Spleen (tissue), 11 donors: ENCODE measurements at regions not wholly inside any gene's neighbourhood (a gene's known extent, or its start where the extent isn't known, plus 50 kb on each side); places are given as distances from the start of the nearest gene placed in this dataset.

ENCODE experiments used
- DNase-seq: peaks from one replicate; pipeline ENCODE4 v3.0.0-alpha.2; 2020
- H3K27ac ChIP-seq, 8 donors: fragments of 200-600 bp; sonication (generic) in 7 of 8; 1 replicate in 4 of 8; 2 replicates in 4 of 8; pipeline versions ENCODE4 v1.5.0 to v1.8.0; 2016 to 2021; ENCODE audit warnings: inconsistent platforms in 4 of 8, mild to moderate bottlenecking in 4 of 8, moderate library complexity in 1 of 8
- H3K27me3 ChIP-seq, 7 donors: fragments of 200-600 bp; sonication (generic) in 6 of 7; replicated peaks in 1 of 7; 1 replicate in 4 of 7; 2 replicates in 3 of 7; pipeline versions ENCODE4 v1.5.0 to v1.8.0; 2016 to 2021; ENCODE audit warnings: inconsistent platforms in 3 of 7, mild to moderate bottlenecking in 1 of 7
- H3K36me3 ChIP-seq, 6 donors: fragments of 200-600 bp; sonication (generic) in 5 of 6; 1 replicate in 4 of 6; 2 replicates in 2 of 6; pipeline versions ENCODE4 v1.5.0 to v1.8.0; 2016 to 2021; ENCODE audit warnings: inconsistent platforms in 2 of 6
- H3K4me1 ChIP-seq, 6 donors: fragments of 200-600 bp; sonication (generic) in 5 of 6; 1 replicate in 3 of 6; 2 replicates in 3 of 6; pipeline versions ENCODE4 v1.5.0 to v1.8.0; 2016 to 2021; ENCODE audit warnings: inconsistent platforms in 3 of 6
- H3K4me3 ChIP-seq, 8 donors: fragments of 200-600 bp; sonication (generic) in 7 of 8; 1 replicate in 4 of 8; 2 replicates in 4 of 8; pipeline versions ENCODE4 v1.5.0 to v1.8.0; 2016 to 2021; ENCODE audit warnings: inconsistent platforms in 4 of 8, mild to moderate bottlenecking in 4 of 8, moderate library complexity in 2 of 8
- H3K9me3 ChIP-seq, 8 donors: fragments of 200-600 bp; sonication (generic) in 7 of 8; 1 replicate in 4 of 8; 2 replicates in 4 of 8; pipeline versions ENCODE4 v1.5.0 to v1.8.0; 2016 to 2021; ENCODE audit warnings: inconsistent platforms in 4 of 8
- POLR2A ChIP-seq, 3 donors: fragments of 450-650 bp; IDR thresholded peaks; one replicate each; pipeline ENCODE4 v1.5.1; 2017; ENCODE audit warnings: antibody characterized with exemption in 3 of 3, mild to moderate bottlenecking in 1 of 3
- POLR2AphosphoS5 ChIP-seq, 3 donors: sonication (generic); formaldehyde crosslinking; IDR thresholded peaks; one replicate each; pipeline ENCODE4 v1.5.1; 2017; ENCODE audit warnings: antibody characterized with exemption in 3 of 3
- WGBS, 5 donors: extraction: QIAGEN DNeasy Blood & Tissue Kit in 3 of 5; methylation state at CpG; one replicate each; pipeline versions ENCODE4 v1.1.5 to v1.1.7; 2013 to 2018; 5-methylcytosine and 5-hydroxymethylcytosine counted together
- intact Hi-C: fragments of 100-400 bp; cut with DNase I; formaldehyde crosslinking; loops from one replicate; pipeline ENCODE4 v1.15.0; 2023; ENCODE audit warnings: low total_unique reads
- TF ChIP-seq, protein P1 (sequence below), 11 experiments: fragments of 200-600 bp in 7 of 11; fragments of 450-650 bp in 4 of 11; sonication (generic) in 4 of 11; IDR thresholded peaks in 8 of 11; conservative IDR thresholded peaks in 3 of 11; 1 replicate in 7 of 11; 2 replicates in 4 of 11; pipeline versions ENCODE4 v1.4.0 to v1.8.0; 2016 to 2021; ENCODE audit warnings: antibody characterized with exemption in 11 of 11, inconsistent platforms in 4 of 11, mild to moderate bottlenecking in 1 of 11
- donor health status: healthy with polysubstance abuse.
- donor health status: DM: no; HTN: no; CAD: no; lungs with moderate emphysema.
- donor health status: DM: no; HTN: no; CAD: no.
- donor health status: Bipolar disorder and iron deficiency.
- donor health status: healthy.
- donor health status: DM: no; HTN: no; CAD: no.
- donor health status: DM: yes; HTN: yes; CAD: no.

DNA sequence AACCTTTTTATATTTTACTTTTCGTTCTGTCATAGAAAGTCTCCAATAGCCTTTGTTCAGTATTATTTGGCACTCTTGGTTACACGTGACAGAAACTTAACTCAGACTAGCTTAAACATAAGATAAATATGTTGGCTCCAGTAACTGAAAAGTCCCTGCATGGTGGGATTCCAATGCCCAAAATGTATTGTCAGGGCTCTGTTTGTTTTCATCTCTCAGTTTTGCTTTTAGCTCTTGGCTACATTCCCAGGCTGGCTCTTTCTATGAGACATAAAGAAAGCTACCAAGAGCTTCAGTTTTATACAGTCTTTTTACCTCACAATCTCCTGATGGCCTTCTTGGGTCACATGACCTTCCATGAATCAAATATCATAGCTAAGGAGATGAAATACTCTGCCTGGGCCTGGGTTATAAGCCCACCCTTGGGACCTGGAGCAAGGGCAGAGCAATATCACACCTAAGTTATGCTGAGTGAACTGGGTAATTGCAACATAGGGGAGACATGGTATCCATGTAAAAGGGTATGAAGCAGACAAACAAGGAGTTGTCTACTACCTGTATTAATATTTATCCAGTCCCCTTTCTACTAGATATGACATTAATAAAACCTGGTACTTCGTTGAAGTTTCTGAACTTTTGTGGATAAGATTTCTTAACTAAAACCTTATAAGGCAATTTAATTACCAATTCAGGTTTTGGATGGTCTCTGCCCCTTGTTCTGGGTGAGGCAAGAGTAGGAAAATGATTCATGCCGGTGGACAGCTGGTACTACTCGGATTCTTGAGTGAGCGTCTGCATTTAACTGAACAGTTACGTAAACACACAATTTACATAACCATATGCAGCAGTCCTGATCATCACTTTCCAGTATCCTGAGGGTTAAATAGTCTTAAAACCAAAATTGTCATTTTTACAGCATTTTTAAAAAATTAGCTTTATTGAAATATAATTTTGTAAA is 442.3 kb downstream of the GPATCH2 start:
- TF ChIP-seq POLR2A (IDR thresholded peaks at IDR 0.05) (no peak), POLR2AphosphoS5 (IDR thresholded peaks at IDR 0.05) (no peak)
- TF ChIP-seq, protein P1, sequence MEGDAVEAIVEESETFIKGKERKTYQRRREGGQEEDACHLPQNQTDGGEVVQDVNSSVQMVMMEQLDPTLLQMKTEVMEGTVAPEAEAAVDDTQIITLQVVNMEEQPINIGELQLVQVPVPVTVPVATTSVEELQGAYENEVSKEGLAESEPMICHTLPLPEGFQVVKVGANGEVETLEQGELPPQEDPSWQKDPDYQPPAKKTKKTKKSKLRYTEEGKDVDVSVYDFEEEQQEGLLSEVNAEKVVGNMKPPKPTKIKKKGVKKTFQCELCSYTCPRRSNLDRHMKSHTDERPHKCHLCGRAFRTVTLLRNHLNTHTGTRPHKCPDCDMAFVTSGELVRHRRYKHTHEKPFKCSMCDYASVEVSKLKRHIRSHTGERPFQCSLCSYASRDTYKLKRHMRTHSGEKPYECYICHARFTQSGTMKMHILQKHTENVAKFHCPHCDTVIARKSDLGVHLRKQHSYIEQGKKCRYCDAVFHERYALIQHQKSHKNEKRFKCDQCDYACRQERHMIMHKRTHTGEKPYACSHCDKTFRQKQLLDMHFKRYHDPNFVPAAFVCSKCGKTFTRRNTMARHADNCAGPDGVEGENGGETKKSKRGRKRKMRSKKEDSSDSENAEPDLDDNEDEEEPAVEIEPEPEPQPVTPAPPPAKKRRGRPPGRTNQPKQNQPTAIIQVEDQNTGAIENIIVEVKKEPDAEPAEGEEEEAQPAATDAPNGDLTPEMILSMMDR (IDR thresholded peaks at IDR 0.05 in 8 of 11, conservative IDR thresholded peaks at IDR 0.05 in 3 of 11), result no peak
- Histone ChIP-seq H3K27ac (no peak overlapping the region), H3K4me1 (no peaks in the 10 kb centered on the region), H3K4me3 (no peak overlapping the region), H3K27me3 (no peaks in the 10 kb centered on the region), H3K9me3 (peaks cover 0 to 27% (median 12%) of the 10 kb centered on the region in 8 donors), H3K36me3 (no peaks in the 10 kb centered on the region)
- 76 to 84% (median 78%) methylated on average over 7 of the region's 7 CpGs for WGBS, 5 donors
- intact Hi-C loops, result no loop called here
- no peak for DNase-seq

DNA sequence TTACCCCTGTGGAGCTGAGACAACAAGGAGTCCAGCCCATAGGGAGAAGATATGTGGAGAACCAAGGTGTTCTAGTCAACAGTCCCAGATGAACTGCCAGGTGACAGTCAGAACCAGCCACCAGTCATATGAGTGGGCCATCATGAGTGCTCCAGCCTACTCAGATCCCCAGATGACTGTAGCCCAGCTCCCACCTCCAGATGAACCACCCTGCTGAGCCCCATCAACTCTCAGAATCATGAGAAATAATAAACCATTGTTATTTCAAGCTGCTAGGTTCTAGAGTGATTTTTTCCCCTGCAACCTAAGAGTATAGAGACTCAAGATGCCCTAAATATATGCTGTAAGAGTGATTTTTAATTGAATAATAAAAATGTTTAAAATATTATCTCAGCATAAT is 444.2 kb downstream of the GPATCH2 start:
- no peaks in the 10 kb centered on the region for H3K27me3 ChIP-seq
- no peak overlapping the region for H3K4me3 ChIP-seq
- no peak overlapping the region for H3K27ac ChIP-seq
- intact Hi-C loops, result no loop called here
- H3K4me1 ChIP-seq, result no peaks in the 10 kb centered on the region
- H3K9me3 ChIP-seq, result peaks cover 0 to 27% (median 12%) of the 10 kb centered on the region in 8 donors
- no peaks in the 10 kb centered on the region for H3K36me3 ChIP-seq
- TF ChIP-seq, protein P1 (IDR thresholded peaks at IDR 0.05 in 8 of 11, conservative IDR thresholded peaks at IDR 0.05 in 3 of 11), result no peak
- no peak for TF ChIP-seq POLR2A (IDR thresholded peaks at IDR 0.05)
- TF ChIP-seq POLR2AphosphoS5 (IDR thresholded peaks at IDR 0.05), result no peak
- no peak for DNase-seq

DNA sequence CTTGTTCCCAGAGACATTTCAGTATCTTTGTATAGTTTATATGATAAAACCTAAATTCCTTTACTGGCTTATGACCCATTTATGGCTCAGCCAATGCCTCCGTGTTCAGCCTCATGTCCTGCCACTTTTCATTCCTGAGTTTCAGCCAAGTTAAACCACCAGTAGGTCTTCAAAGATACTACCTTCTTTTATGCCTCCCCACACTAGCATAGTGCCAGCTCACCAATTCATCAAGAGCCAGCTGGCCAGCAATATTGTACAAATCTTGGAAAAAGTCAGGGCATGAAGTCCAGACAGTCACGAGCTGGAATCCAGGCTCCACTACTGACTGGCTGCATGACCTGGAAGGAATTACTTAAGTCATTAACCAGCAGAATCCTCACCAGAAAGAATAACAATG is 446.0 kb downstream of the GPATCH2 start:
- WGBS, 5 donors, result 63 to 88% (median 78%) methylated on average over 2 of the region's 2 CpGs
- Histone ChIP-seq H3K4me3 (no peak overlapping the region), H3K4me1 (no peaks in the 10 kb centered on the region), H3K36me3 (no peaks in the 10 kb centered on the region), H3K27me3 (no peaks in the 10 kb centered on the region), H3K9me3 (peaks cover 0 to 20% (median 9%) of the 10 kb centered on the region in 8 donors), H3K27ac (no peak overlapping the region)
- no peak for DNase-seq
- intact Hi-C loops, result no loop called here
- no peak for TF ChIP-seq POLR2AphosphoS5 (IDR thresholded peaks at IDR 0.05)
- TF ChIP-seq, protein P1 (IDR thresholded peaks at IDR 0.05 in 8 of 11, conservative IDR thresholded peaks at IDR 0.05 in 3 of 11), result no peak
- no peak for TF ChIP-seq POLR2A (IDR thresholded peaks at IDR 0.05)

DNA sequence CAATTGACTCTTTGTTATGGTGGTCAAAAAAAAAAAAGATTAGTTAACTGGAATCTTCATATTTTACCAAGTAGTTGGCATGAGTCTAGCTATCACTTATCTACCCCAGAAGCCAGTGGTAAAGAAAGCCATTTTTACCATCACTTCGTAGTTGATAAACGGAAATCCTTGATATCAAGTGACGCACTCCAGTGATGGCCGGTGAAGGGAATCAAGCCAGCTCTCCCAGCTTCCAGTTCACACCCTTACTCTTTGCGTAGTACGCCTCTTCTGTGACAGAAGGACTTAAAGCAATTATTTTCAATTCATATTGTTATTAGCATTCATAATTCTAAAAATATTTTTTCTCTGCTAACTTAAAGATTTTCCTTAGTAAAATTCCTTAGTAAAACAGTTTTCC is 447.9 kb downstream of the GPATCH2 start:
- Histone ChIP-seq H3K9me3 (peaks cover 0 to 15% (median 6%) of the 10 kb centered on the region in 8 donors), H3K4me3 (no peak overlapping the region), H3K27ac (no peak overlapping the region), H3K4me1 (no peaks in the 10 kb centered on the region), H3K36me3 (no peaks in the 10 kb centered on the region), H3K27me3 (no peaks in the 10 kb centered on the region)
- 84 to 96% (median 94%) methylated on average over 6 of the region's 6 CpGs for WGBS, 5 donors
- intact Hi-C loops, result no loop called here
- no peak for DNase-seq
- TF ChIP-seq POLR2AphosphoS5 (IDR thresholded peaks at IDR 0.05) (no peak), POLR2A (IDR thresholded peaks at IDR 0.05) (no peak)
- TF ChIP-seq, protein P1 (IDR thresholded peaks at IDR 0.05 in 8 of 11, conservative IDR thresholded peaks at IDR 0.05 in 3 of 11), result no peak
